Kidney glomerular epithelial cell (primary cell): ENCODE measurements at regions not wholly inside any gene's neighbourhood (a gene's known extent, or its start where the extent isn't known, plus 50 kb on each side); places are given as distances from the start of the nearest gene placed in this dataset.

ENCODE experiments used
- DNase-seq: peaks from one replicate; lab custom pipeline; 2025; lab: John Stamatoyannopoulos, UW

DNA sequence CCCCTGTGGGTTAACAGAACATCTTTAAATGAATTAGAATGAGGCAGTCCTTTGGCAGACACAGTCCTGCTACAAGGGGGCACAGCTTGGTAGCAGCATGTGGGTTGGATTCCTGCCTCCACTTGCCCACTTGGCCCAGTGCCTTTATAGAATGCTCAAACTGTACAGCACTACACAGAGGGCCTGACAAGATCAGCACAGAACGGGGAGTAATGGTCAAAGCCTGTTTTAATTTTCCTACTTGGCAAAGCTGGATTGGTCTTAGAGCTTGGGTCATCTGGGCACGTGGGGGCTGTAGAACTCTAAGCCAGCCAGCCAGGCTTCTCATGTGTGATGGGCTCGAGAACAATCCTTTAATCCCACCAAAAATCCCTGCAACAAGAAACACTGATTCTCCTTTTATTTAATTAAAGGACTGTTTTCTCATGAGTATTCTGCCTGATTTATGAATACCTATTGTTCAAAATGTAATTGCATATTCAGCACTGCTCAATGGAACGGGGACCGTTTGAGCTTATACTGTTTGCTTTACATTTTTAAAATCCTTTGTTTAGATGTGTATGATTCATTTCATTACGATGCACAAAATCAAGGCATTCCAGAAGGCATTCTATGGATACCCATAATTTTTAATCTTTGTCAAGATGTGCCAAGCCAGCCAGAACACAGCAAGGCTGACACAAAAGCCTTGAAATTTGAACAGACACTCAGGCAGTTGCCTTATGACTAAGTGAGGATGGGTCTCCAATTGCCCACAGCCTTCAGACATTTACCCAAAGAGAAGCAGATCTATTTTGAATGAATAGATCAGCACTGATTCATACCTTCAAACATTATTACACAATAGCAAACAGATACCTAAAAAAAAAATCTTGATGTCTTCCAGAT lies 249.3 kb upstream of the TGFBR2 start:
- DNase-seq: no peak

DNA sequence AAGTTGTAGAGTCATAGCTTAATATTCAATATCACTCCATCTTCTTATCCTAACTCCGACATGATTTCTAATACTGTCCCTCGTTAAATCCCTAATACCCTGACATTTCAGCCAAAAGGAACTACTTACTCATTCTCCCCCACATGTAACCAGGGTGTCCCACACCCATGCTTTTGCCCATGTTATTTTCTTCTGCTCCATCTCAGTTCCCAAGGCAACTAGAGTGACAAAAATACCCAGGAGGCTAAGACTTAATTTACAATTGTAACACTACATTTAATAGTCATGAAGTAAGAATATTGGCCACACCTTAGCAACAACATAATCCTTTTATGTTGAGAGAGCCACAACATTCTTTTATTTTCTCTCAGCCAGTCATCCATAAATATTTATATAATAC lies 248.5 kb upstream of the TGFBR2 start:
- DNase-seq: no peak

DNA sequence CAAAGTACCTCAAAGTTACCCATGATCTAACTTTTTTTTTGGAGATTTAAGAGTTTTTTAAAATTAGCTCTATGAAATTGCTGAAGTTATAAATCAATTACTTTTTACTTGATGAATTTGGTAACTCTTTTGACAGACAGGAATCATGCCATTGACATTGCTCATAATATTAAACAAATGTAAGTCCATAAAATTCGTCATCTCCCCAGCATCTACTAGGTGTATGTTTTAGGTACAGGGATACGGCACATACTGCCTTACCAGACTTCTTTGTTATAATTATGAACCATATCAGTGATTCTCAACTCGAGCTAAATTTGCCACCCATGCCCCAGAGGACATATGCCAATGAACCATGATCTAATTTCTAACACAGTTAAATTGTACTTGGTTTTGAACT lies 247.5 kb upstream of the TGFBR2 start:
- DNase-seq: no peak

DNA sequence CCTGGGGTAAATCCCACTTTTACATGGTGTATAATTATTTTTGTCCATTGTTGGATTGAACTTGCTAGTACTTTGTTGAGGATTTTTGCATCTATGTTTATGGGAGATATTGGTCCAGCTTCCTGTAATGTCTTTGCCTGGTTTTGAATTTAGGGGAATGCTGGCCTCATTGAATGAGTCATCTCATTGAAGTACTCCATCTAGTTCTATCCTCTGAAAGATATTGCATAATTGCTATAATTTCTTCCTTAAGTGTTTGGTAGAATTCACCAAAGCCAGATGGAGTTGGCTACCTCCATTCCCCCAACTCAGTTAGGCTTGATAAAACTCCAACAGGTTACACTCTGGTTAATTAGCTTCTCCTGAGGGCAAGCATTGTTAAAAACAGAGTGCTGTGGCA lies 237.4 kb upstream of the TGFBR2 start:
- no peak for DNase-seq

DNA sequence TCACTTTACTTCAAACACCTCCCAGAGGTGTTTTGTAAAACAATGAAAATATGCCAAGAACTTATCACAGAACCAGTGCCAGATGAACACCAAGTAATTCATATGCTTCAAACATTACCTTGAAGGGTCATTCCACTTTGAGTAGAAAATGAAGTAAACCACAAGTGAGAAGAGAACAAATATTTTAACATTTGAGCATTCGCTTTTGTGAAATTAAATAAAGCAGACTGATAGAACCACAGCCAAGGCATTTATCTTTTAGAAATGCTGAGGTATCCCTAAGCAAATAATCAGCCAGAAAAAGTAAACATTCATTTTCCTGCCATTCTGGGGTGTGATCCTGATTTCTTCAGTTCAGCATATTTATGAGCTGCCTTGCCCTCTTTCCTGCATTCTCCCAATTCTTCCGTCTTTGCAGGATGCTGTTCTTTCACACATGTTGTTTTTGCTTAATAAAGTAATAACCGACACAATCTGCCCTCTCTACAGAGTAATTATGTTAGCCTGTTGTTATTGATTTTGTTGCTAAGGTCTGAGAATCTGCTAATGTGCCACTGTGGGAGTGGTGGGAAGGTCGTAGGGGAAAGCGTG lies 235.6 kb upstream of the TGFBR2 start:
- no peak for DNase-seq

DNA sequence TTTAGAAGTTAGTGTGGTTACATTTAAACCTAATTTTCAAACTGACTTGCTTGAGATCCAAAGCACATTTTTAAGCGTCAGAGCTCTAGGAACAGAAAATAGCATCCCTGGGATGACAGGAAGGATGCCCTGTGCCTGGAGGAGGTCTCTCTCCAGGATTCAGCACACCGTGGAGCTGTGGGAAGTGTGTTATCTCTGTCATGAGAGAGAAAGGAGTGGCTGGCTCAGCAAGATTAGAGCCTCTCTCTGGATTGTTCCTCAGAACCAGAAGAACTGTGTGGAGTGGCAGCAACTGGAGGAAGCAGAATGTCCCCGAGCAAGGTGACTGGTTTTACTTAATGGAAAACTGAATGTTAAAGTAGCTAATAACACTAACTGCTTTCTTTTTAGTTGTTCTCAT lies 233.6 kb upstream of the TGFBR2 start:
- no peak for DNase-seq

DNA sequence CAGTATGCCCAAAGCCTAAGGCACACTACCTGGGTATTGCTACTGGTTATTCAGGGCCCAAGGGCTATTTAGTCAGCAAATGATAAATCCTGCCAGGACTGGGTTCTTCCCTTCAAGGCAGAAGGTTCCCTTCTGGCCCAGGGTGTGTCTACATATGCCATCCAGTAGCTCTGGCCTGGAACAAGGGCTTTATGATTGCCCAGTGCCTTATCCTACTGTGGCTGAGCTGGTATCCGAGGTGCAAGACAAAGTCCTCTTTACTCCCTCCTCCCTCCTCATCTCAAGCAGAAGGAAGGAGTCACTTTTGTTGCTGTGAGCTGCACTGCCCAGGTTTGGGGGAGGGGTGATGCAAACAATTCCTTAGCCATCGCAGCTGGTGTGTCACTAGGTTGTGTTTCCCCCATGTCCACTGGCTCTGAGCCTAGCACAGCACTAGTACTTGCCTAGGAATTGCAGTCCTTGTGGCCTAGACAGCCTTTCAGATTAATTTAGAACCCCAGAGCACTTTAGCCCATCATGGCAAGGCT lies 221.8 kb upstream of the TGFBR2 start:
- DNase-seq: no peak

DNA sequence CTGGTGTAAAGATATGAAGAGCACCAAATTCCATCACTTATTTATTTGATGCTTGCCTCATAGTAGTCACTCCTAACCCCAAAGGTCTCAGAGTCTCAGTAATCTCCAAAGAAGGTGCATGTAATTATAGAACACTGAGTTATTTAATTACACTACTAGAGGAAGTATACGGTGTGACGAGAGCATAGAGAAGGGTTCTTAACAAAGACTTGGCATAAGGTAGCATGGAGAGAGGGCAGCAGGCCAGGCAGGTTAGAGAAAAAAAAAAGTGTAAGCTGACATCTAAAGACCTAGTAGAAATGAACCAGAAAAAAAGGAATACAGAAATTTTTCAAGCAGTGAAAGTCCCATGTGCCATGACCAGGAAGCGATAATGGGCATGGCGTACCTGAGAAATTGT lies 213.3 kb upstream of the TGFBR2 start:
- no peak for DNase-seq

DNA sequence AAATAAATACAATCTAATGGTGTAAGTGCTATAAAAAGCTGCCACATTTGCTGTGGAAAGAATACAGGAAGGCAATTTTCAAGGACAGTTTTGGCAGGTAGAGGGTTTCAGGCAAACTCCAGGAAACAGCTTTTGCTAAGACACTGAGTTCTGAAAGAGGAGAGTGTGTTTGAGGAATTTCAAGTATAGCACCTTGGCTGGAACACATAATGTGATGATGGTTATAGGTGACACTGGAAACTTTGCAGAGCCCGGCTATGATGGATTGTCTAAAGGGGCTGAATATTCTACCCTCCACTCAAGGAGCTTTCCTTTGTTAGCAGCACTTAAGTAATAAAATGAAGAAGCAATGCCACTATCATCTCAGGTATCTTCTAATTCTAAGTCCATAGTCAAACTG lies 209.4 kb upstream of the TGFBR2 start:
- no peak for DNase-seq

DNA sequence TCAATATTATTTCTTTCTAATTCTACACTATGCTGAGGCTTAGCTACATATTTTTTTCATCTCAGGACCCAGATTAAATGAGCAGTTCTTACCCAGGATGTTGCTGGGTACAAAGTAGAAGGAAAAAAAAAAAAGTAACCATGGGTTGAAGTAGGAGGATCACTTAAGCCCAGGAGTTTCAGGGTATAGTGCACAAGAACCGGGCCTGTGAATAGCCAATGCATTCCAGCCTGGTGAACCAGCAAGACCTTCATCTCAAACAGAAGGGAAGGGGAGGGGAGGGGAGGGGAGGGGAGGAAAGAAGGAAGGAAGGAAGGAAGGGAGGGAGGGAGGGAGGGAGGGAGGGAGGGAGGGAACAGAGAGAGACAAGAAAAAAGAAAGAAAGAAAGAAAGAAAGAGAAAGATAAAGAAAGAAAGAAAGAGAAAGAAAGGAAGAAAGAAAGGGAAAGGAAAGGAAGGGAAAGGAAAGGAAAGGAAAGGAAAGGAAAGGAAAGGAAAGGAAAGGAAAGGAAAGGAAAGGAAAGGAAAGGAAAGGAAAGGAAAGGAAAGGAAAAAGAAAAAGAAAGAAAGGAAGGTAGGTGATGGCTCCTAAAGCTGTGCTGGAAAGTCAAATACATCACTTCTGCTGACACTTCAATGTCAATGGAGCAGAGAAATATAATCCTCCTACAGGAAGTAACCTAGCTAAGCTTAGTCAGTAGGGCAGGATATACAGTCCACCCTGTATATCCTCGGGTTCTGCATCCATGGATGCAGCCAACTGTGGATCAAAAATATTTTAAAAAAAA lies 206.8 kb upstream of the TGFBR2 start:
- DNase-seq: peak; percentile 37

DNA sequence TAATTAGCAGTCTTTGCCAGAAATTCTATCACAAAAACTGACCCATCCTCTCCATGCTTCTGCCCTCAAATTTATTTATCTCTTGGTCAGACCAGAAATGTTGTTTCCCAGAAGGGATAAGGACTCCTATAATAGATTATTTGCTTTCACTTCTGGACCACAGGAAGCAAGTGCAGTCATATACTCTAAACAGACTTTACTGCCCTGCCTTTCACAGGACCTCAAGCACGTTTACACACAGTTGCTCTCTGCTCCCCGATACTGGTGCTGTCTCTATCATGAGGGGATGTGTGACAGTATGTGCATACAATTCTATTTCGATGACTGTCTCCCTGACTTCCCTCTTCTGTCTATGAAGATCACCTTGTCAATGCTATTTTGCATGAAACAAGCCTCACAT lies 205.5 kb upstream of the TGFBR2 start:
- no peak for DNase-seq

DNA sequence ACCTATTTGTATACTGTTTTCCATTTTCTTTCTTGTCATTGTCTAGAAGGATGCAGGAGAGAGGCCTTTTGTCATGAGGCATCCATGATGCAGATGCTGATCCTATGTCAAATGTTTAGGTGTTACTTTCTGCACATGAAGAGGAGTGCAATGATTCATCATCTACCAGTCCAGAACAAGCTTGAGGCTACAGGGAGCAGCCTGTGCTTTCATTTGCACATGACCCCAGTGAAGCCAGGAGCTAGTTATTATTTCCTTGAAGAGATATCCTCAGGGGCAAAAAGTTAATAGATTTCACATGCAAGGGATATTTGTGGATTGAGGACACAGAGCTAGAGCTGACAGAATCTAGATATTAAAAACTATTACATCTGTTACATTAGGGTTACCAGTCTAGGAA lies 204.4 kb upstream of the TGFBR2 start:
- no peak for DNase-seq

DNA sequence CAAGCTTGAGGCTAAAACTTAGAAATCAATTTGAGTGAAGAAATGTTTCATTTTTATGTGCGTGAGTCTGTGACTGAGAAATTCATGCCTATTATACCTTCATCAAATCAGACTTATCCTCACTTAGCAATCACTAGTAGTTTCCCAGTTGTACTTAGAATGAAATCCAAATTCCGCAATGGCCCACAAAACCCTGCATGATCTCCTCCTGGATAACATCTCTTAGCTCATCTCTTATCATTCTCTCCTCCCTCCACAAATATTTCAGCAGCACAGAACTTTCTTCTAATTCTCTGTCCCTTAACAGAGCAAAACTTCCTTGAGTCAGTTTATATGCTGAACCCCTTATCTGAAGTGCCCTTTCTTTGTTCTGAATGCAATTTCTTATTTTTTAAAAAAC lies 198.8 kb upstream of the TGFBR2 start:
- no peak for DNase-seq

DNA sequence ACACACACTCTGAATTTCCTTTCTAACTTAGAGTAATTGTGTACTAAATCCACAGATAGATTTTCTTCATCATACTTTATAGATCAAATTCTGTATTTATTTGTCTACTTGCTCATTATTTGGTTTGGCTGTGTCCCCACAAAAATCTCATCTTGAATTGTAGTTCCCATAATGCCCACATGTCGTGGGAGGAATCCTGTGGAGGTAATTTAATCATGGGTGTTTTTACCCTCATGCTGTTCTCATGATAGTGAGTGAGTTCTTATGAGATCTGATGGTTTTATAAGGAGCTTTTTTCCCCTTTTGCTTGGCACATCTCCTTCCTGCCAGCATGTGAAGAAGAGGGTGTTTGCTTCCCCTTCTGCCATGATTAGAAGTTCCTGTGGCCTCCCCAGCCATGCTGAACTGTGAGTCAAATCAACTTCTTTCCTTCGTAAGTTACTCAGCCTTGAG lies 198.3 kb upstream of the TGFBR2 start:
- no peak for DNase-seq

DNA sequence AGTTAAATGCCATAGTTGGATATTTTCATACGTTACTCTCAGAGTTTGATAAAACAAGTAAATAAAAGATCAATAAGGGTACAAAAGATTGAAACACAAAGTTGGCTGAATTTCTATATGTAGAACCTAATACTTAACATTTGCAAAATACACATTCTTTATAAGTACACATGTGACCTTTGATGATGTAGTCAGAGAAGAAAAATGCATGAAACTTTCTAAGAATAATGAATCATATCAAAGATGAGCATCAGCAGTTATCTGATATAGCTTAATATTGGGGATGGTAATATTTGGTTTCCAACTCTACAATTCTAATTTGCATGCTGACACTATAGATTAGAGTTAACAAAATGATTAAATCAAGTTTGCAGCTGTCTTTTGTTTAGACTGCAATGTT lies 188.0 kb upstream of the TGFBR2 start:
- DNase-seq: no peak

DNA sequence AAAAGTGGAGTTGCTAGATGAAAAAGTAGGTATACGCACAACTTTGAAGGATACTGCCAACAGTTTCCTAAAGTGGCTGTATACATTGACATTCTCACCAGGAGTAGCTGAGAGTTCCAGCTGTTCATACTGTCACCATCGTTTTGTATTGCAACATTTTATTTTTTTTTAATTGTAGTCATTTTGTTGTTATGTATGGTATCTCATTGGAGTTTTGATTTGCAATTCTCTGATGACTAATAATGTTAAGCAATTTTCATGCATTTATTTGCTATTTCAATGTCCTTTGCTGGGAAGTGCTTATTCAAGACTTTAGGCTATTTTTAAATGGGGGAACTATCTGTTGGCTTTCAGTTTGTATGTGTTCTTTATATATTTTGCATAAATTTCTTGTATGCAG lies 185.1 kb upstream of the TGFBR2 start:
- no peak for DNase-seq

DNA sequence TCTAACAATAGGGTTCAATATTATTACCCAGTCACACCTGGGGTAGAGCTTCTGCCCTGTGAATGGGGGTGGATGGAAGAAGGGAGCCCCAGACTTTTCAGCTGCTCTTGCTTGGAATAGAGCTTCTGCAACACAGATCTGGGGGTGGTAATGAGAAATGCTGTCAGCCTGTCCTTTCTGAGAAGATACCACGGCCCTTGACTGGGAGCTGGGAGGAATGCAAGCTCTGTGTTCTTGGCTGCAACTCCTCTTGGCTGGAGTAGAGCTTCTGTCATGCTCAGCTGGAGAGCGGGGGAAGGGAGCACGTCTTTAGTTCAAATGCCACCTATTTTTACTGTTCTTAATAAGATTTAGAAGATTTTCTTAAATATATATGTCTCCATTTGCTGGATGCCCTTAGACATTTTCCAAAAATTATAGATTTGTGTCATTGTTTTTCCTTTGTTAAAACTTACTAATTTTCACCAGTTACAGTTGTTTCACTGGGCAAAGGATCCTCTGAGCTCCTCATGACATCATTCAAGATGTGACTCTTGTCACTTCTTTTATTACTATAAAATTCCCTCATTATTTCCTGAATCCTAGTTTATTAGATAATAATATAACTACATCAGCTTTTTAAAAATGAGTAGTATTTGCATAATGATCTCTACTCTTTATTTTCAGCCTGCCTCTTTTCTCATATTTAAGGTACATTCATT lies 180.0 kb upstream of the TGFBR2 start:
- DNase-seq: peak; percentile 14

DNA sequence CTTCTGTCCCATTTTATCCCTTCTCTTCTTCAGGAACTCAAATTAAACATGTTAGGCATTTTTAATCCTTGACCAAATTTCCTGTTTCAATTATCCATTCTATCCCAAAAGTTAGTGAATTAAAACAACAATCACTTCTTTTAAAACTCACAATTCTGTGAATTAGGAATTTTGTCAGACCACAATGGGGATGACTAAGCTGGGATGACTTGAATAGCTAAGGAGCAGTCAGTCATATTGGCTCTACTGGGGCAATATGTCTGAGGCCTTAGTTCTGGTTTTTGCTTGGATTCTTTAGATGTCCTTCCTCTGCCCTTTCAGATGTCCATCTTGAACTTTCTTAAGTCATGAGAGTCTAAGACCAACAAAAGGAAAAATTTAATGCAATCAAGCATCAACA lies 178.2 kb upstream of the TGFBR2 start:
- DNase-seq: peak; percentile 69

DNA sequence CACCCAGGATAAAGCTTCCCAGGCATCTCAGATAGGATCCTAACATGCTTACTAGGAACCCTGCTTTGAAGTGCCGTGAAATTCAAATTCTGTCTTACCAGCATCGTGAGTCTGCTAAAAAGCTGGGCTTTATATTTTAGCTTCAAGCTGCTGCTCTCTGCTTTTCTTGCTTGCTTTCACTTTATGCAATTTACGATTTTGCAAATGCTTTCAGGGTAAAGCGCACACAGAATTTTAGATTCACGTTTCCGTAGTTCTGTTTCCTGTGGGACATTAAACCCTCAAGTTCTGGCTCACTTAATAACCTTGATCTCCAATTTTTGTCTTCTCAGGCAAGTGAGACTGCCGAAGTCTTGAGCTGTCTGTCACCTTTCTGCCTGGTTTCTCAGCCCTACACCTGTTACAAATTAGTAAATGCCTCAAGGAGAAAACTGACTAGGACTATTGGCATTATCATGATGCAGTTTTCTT lies 170.5 kb upstream of the TGFBR2 start:
- no peak for DNase-seq

DNA sequence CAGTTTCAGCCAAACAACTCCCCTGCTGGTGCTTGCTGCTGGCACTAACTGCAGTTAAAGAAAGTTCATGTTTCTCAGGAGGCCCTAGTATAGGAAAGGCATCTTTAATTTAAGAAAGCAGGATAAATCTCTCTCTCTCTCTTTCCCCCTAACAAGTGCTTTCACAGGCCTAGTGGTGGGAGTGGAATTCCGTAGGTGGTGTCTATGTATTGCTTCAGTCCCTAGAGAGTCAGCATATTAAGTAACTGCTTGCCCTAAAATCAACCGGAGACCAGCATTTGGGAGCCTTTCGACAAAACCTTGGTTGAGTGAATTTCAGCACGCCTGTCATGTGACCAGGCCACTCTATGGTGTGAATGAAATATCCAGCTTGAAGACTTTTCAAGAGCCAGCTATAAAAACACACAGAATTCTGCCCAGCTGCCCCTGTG lies 169.2 kb upstream of the TGFBR2 start:
- no peak for DNase-seq

DNA sequence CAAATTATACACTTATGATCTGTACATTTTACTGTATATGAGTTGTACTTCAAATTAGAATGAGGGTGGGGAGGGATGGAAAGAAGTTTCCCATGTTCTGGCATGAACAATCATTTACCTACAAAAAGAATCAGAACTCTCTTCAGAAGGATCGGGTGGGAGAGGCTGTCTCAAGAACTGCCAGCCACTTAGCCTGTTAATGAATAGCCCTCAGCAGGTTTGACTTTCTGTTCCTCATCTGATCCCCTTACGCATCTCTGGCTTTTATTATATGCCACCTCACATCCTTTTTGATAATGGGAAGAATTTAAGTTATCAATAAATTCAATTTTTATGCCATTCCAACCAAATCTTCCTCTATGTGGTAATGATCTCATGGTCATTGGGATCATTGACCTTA lies 168.3 kb upstream of the TGFBR2 start:
- DNase-seq: no peak
